ENCODE measurements at regions not wholly inside any gene's neighbourhood (a gene's known extent, or its start where the extent isn't known, plus 50 kb on each side); places are given as distances from the start of the nearest gene placed in this dataset.

GRCh38 chr20:40154514-40154913, 534.5 kb downstream of the MAFB start:
- no peak for TF ChIP-seq CTCF (conservative IDR thresholded peaks at IDR 0.05)
- no peak for TF ChIP-seq EZH2 (IDR thresholded peaks at IDR 0.05; ENCODE audit: low read depth)
